Natural killer cell (primary cell): ENCODE measurements at regions not wholly inside any gene's neighbourhood (a gene's known extent, or its start where the extent isn't known, plus 50 kb on each side); places are given as distances from the start of the nearest gene placed in this dataset.
"Not testable (repeated sequence)": the region's sequence is repeated elsewhere in the genome, so short reads cannot be mapped to it uniquely, and the experiment has no call there.

Experiments used
- ATAC-seq, 3 donors: fragments of 150-1000 bp in 2 of 3; fragments of 200-7000 bp in 1 of 3; cut with Tn5 transposase; 1 replicate in 1 of 3; 2 replicates in 2 of 3; pipeline ENCODE4 v1.10.0; 2021; ENCODE audit warnings: mild to moderate bottlenecking in 2 of 3, moderate library complexity in 2 of 3
- DNase-seq, 2 donors: peaks; one replicate each; pipeline versions ENCODE4 v3.0.0 to v3.0.0-alpha.2; 2013 to 2021; ENCODE audit warnings: mixed read lengths in 1 of 2
- H3K27ac ChIP-seq: one replicate; pipeline ENCODE4 v1.5.1; 2013; ENCODE audit warnings: mild to moderate bottlenecking, low read length
- H3K27me3 ChIP-seq: one replicate; pipeline ENCODE4 v1.6.1; 2013; ENCODE audit warnings: low read length; ENCODE audit not compliant: control insufficient read depth, insufficient read depth
- H3K36me3 ChIP-seq: one replicate; pipeline ENCODE4 v1.6.1; 2013; ENCODE audit warnings: low read length; ENCODE audit not compliant: control insufficient read depth, insufficient read depth
- H3K4me1 ChIP-seq: one replicate; pipeline ENCODE4 v1.6.1; 2013; ENCODE audit warnings: low read length; ENCODE audit not compliant: control insufficient read depth, insufficient read depth
- H3K4me3 ChIP-seq: one replicate; pipeline ENCODE4 v1.5.1; 2013; ENCODE audit warnings: low read length
- H3K9me3 ChIP-seq: one replicate; pipeline ENCODE4 v1.6.1; 2013; ENCODE audit warnings: low read length; ENCODE audit not compliant: control insufficient read depth, insufficient read depth
- H3K27ac Mint-ChIP-seq, 2 donors: one replicate each; pipeline ENCODE4 v1.8.0; 2022; ENCODE audit warnings: mild to moderate bottlenecking in 2 of 2, mixed read lengths in 2 of 2, moderate library complexity in 1 of 2
- H3K27me3 Mint-ChIP-seq, 2 donors: one replicate each; pipeline ENCODE4 v1.8.0; 2022; ENCODE audit warnings: low read depth in 2 of 2, mixed read lengths in 2 of 2
- H3K36me3 Mint-ChIP-seq: one replicate; pipeline ENCODE4 v1.8.0; 2022; ENCODE audit warnings: mixed read lengths
- H3K4me1 Mint-ChIP-seq, 2 donors: one replicate each; pipeline ENCODE4 v1.8.0; 2022; ENCODE audit warnings: mixed read lengths in 2 of 2
- H3K4me3 Mint-ChIP-seq: one replicate; pipeline ENCODE4 v1.8.0; 2022; ENCODE audit warnings: mild to moderate bottlenecking, moderate library complexity, mixed read lengths
- H3K9me3 Mint-ChIP-seq, 2 donors: one replicate each; pipeline ENCODE4 v1.8.0; 2022; ENCODE audit warnings: mixed read lengths in 2 of 2
- WGBS: methylation state at CpG from one replicate; pipeline ENCODE4 v1.1.7; 2013; ENCODE audit warnings: missing lambda C conversion rate; ENCODE audit not compliant: insufficient coverage; 5-methylcytosine and 5-hydroxymethylcytosine counted together
- intact Hi-C: fragments of 100-400 bp; cut with micrococcal nuclease; formaldehyde crosslinking; loops from one replicate; pipeline ENCODE4 v1.14.2; 2022
- TF ChIP-seq, protein P1 (sequence below): fragments of 200-600 bp; IDR thresholded peaks from one replicate; pipeline ENCODE4 v1.8.0; 2022; ENCODE audit warnings: antibody characterized with exemption

DNA sequence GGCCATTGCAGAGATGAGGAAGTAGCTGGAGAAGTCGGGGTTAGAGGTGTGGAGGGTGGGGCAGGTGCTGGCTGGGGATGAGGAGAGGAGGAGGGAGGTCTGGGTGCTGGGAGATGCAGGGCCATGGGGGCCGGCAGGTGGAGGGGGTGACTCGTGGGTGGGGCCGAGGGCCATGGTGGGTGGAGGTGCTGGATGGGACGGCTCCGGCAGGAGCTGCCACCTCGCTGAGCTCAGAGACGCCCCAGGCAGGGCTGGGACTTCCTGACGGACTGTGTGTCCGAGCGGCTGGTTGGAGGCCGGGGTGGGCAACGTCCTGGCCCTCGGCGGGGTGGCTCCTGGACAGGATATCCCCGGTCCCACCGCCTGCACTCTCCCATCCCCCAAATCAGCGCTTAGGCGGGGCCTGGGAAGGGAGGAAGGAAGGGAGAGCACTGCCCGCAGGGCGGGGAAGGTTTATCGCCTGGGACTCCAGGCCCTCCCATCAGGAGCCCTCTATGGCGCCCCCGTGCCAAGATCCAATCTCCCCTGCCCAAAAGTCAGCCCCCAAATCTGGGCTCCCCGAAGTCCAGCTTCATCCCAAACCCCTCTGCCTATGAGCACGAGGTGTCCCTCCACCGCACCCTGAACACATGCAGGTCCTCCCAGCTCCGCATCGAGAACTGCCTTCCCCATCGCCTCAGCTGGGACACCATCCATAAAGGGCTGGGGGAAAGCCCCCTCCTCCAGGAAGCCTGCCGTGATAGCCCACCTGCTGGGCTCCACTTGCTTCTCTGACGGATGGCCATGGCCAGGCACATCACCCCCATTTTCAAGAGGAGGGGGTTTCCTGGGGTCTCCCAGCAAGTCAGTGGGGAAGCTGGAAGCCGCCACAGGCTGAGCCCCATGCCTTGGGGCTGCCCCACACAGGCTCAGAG, 58.3 kb upstream of the NOTCH1 start:
- Mint-ChIP-seq H3K27me3 (peaks cover 0 to 4% of the 10 kb centered on the region in 2 donors), H3K9me3 (no peaks in the 10 kb centered on the region), H3K27ac (peak overlapping the region; percentile 36 to 69), H3K4me3 (peak overlapping the region; percentile 70), H3K36me3 (no peaks in the 10 kb centered on the region), H3K4me1 (peaks cover 10 to 23% of the 10 kb centered on the region in 2 donors)
- Histone ChIP-seq H3K4me3 (no peak overlapping the region), H3K9me3 (no peaks in the 10 kb centered on the region), H3K27me3 (no peaks in the 10 kb centered on the region), H3K36me3 (no peaks in the 10 kb centered on the region), H3K27ac (peak overlapping the region; percentile 35), H3K4me1 (peaks cover 31% of the 10 kb centered on the region)
- ATAC-seq: peak in 2 of 3 donors; percentile 52 to 57
- DNase-seq: no peak
- WGBS: 34% methylated on average over 29 of the region's 33 CpGs
- TF ChIP-seq, protein P1, sequence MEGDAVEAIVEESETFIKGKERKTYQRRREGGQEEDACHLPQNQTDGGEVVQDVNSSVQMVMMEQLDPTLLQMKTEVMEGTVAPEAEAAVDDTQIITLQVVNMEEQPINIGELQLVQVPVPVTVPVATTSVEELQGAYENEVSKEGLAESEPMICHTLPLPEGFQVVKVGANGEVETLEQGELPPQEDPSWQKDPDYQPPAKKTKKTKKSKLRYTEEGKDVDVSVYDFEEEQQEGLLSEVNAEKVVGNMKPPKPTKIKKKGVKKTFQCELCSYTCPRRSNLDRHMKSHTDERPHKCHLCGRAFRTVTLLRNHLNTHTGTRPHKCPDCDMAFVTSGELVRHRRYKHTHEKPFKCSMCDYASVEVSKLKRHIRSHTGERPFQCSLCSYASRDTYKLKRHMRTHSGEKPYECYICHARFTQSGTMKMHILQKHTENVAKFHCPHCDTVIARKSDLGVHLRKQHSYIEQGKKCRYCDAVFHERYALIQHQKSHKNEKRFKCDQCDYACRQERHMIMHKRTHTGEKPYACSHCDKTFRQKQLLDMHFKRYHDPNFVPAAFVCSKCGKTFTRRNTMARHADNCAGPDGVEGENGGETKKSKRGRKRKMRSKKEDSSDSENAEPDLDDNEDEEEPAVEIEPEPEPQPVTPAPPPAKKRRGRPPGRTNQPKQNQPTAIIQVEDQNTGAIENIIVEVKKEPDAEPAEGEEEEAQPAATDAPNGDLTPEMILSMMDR: no peak
- intact Hi-C loops: no loop called here

DNA sequence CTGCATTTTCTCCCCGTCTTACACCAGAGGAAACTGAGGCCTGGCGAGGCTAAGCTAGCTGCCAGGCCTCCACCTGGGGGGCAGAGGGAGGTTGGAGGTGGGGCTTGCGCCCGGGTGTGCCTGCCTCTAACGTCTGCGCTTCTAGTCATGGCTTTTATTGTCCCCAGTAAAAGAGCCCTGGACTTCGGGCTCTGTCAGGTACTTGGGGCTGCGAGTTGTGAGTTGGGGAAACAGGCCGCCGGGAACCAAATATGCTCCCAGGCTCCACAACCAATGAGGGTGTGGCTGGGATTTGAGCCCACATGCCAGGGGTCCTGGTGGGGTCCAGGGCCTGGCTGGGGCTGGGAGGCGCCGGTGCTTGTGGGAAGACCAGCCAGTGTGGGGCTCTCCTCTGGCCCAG, 57.4 kb upstream of the NOTCH1 start:
- DNase-seq (no peak), ATAC-seq (no peak)
- H3K4me3 ChIP-seq: no peak overlapping the region
- H3K4me1 ChIP-seq: peaks cover 31% of the 10 kb centered on the region
- Mint-ChIP-seq H3K27me3 (no peaks in the 10 kb centered on the region), H3K27ac (peak overlapping the region in 1 of 2 donors; percentile 69), H3K4me3 (no peak overlapping the region), H3K4me1 (peaks cover 10 to 17% of the 10 kb centered on the region in 2 donors), H3K9me3 (no peaks in the 10 kb centered on the region), H3K36me3 (no peaks in the 10 kb centered on the region)
- H3K27ac ChIP-seq: no peak overlapping the region
- intact Hi-C loops: no loop called here
- H3K36me3 ChIP-seq: no peaks in the 10 kb centered on the region
- no peaks in the 10 kb centered on the region for H3K9me3 ChIP-seq
- TF ChIP-seq, protein P1: no peak
- no peaks in the 10 kb centered on the region for H3K27me3 ChIP-seq
- WGBS: 95% methylated on average over 12 of the region's 12 CpGs

DNA sequence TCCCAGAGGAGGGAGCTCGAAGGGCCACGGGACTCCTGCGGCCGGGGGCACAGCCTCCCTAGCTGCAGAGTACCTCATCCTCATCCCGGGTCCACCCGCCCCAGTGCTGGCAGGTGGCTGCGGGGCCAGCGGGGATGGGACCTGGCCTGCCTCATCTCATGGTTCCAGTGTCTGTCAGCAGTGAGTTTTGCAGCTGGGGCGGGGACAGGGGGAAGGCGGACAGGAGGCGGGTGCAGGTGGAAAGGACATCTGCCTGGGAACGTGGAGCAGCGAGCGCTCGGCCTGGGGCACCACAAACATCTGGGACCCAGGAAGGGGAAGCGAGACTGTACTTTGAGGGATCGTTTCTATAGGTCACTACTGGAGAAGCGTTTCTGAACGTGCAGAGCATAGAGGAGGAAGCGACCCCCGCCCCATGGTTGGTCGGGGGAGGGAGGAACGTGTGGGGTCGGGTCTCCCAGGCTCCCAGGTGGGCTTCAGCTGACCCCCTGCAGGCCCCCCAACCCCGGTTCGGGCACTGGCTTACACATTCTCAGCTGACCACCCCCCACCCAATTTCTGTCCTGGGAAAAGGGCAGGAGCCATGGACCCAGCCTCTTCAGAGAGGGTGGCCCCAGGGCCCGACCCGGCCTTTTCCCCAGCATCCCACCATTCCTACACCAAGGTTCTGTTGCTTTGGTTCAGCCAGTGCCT, 56.5 kb upstream of the NOTCH1 start:
- Mint-ChIP-seq H3K27me3 (no peaks in the 10 kb centered on the region), H3K27ac (no peak overlapping the region), H3K36me3 (no peaks in the 10 kb centered on the region), H3K4me3 (no peak overlapping the region), H3K9me3 (no peaks in the 10 kb centered on the region), H3K4me1 (peaks cover 10 to 17% of the 10 kb centered on the region in 2 donors)
- Histone ChIP-seq H3K27me3 (no peaks in the 10 kb centered on the region), H3K4me3 (no peak overlapping the region), H3K27ac (no peak overlapping the region), H3K9me3 (no peaks in the 10 kb centered on the region), H3K36me3 (no peaks in the 10 kb centered on the region), H3K4me1 (peaks cover 31% of the 10 kb centered on the region)
- WGBS: 70% methylated on average over 26 of the region's 28 CpGs
- DNase-seq: no peak
- ATAC-seq: no peak
- intact Hi-C loops: no loop called here
- TF ChIP-seq, protein P1: no peak

DNA sequence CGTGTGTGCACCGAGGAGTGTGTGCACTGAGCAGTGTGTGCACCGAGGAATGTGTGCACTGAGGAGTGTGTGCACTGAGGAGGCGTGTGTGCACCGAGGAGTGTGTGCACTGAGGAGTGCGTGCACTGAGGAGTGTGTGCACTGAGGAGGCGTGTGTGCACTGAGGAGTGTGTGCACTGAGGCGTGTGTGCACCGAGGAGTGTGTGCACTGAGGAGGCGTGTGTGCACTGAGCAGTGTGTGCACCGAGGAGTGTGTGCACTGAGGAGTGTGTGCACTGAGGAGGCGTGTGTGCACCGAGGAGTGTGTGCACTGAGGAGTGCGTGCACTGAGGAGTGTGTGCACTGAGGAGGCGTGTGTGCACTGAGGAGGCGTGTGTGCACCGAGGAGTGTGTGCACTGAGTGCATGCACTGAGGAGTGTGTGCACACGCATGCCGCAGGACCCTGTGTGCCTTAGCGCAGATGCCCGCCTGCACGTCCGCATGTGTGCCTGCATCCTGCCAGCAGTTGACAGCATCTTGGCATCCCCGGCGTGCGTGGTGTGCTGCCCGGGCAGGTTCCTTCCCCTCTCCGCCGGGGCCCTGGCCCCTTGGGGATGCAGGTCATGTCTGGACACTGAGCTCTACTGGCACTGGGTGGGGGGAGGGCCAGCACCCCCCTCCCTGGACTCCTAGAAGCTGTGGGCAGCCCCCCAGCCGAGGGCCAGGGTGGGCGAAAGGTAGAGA, 55.6 kb upstream of the NOTCH1 start:
- H3K27me3 ChIP-seq, H3K4me3 ChIP-seq, DNase-seq, H3K27ac Mint-ChIP-seq, H3K27ac ChIP-seq, H3K9me3 ChIP-seq, ATAC-seq, H3K9me3 Mint-ChIP-seq, intact Hi-C loops, H3K4me3 Mint-ChIP-seq, H3K36me3 Mint-ChIP-seq, H3K27me3 Mint-ChIP-seq, H3K36me3 ChIP-seq: not testable (repeated sequence)
- peaks cover 31% of the 10 kb centered on the region for H3K4me1 ChIP-seq
- WGBS: 93% methylated on average over 31 of the region's 31 CpGs
- peaks cover 10 to 17% of the 10 kb centered on the region in 2 donors for H3K4me1 Mint-ChIP-seq
